8988T (cell line): ENCODE measurements at regions not wholly inside any gene's neighbourhood (a gene's known extent, or its start where the extent isn't known, plus 50 kb on each side); places are given as distances from the start of the nearest gene placed in this dataset.
"Not testable (repeated sequence)": the region's sequence is repeated elsewhere in the genome, so short reads cannot be mapped to it uniquely, and the experiment has no call there.

Experiments
- DNase-seq: peaks from one replicate; pipeline ENCODE4 v3.0.0; 2011

- no peak for DNase-seq
These were observed 505.0 kb upstream of the KLHL1 start for GRCh38 chr13:70613295-70613694.

GRCh38 chr13:70612881-70613280 lies 504.6 kb upstream of the KLHL1 start:
- DNase-seq, result no peak

DNA sequence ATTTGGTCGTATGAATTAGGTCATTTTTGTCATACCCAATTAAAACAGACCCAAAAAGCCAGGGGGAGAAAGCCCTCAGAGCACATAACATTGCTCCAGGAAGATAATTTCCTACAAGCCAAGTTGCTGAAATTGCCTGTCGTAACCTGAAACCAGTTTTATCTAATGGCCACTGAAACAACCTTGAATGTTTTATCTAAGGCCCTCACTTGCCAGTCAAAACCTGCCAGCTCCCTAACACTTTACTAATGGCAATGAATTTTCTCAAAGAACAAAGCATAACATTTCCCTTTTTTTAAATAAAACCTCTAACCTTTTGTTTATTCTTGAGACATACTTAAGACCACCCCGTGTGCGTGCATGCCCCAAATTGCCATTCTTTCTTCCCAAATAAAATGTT lies 496.2 kb upstream of the KLHL1 start:
- no peak for DNase-seq

DNA sequence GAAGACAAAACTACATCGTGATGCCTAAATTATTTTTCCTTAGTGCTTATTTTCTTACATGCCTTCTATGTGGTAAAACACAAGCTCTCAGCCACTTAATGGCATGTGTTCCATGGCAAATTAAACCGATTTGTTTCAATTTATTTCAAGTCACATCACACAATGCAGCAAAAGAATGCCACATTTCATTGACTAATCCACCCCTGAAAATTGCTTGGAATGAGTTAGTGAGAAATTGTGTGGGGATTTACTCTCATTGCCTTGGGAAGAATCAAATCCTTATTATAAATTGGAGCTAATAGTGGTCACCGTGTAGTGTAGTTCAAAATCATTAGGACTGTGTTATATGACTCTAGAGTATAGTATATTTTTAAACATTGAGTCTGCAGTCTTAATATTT lies 485.5 kb upstream of the KLHL1 start:
- DNase-seq, result no peak

DNA sequence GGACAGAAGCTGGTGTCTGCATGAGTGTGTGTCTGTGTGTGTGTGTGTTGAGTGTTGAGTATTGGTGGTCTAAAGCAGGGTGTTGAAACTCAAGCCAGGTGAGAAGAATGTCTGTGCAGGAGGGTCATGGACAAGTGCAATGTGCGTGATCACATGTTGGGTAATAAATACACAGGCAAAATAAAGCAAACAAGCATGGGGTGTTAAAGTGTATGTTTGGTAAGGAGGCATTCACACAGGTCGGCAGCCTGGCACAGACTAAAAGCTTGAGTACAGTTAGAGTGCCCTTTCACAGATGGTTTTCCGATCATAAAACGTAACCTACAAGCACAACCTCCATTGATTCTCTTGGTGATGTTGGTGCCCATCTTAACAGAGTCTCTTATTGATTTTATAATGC lies 476.9 kb upstream of the KLHL1 start:
- no peak for DNase-seq

DNA sequence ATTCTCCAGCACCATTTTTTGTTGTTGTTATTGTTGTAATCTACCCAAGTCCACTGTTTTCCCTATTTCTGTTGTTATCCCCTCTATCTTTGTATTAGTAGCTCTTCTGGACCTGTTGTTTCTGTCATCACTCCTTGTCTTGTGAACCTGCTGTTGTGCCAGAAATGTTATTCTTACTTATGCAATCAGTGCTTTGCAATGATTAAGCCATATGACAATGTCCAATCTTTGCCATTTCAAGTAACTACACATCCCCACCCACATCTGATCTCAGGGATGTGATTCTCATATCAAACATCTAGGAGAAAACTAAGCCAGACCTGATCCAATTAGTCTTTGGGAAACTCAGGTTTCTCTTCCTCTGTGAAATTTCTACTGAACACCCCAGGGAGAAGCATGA lies 472.6 kb upstream of the KLHL1 start:
- DNase-seq, result no peak

GRCh38 chr13:70579941-70580340 lies 471.7 kb upstream of the KLHL1 start:
- DNase-seq, result no peak

DNA sequence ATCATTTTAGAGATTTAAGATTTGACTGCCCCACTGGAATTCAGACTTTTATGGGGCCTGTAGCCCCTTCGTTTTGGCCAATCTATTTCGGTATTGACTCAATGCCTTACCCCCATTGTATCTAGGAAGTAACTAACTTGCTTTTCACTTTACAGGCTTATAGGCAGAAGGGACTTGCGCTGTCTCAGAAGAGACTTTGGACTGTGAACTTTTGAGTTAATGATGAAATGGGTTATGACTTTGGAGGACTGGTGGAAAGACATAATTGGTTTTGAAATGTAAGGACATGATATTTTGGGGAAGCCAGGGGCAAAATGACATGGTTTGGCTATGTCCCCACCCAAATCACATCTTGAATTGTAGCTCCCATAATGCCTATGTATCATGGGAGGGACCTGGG lies 463.0 kb upstream of the KLHL1 start:
- no peak for DNase-seq

GRCh38 chr13:70568571-70568970 lies 460.3 kb upstream of the KLHL1 start:
- DNase-seq, result no peak

DNA sequence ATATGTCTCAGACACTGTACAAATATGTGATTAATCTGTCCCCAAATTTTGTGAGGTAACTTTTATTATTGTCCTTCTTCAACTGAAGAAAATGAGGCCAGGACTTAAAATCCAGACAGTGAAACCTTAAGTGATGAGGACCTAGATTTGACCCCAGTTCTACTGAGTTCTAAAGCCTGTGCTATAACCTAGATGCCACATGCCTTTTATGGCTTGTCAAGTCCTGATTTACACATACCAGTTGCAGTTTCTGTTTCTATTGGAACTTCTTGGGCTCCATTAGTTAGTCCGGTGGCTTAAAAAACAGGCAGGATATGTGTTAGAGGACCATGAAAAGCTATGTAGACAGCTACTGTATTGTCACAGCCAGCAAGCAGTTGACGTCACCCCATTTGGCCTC lies 436.5 kb upstream of the KLHL1 start:
- no peak for DNase-seq

- no peak for DNase-seq
These were observed 433.2 kb upstream of the KLHL1 start for GRCh38 chr13:70541451-70541850.

DNA sequence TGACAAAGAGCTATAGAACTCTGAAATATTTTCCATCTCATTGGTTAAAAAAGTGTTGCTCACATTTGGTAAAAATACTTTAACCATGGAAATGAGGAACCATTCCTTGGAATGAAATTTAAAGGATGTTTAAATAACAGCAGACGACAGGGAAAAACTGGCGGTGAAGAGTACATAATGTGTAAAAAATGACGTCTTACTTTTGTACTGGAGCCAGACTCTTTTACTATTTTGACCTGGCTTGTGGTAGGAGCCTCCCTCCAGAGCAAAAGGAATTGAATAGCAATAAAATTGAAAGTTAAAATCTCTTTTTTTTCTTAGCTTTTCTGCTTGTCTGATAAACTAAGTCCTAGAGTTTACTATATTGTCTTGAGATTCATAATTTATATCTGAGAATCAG lies 426.2 kb upstream of the KLHL1 start:
- DNase-seq, result no peak

GRCh38 chr13:70529652-70530051 lies 421.4 kb upstream of the KLHL1 start:
- DNase-seq, result no peak

DNA sequence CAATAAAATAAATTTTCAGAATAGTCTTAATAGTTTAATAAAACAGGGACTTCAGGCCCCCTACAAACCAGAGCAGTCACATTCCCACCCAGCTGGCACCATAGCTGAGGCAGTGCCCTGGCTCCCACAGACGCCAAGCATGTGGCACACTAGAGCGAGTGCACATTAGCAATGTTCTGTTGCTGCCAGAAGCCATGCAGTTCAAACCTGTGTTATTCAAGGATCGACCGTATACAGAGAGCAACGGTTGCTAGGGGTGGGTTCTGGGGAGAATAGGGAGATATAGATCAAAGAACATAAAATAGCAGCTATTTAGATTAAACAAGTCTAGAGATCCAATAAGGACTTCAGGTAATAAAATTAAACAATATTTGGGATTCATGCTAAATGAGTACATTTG lies 419.3 kb upstream of the KLHL1 start:
- DNase-seq, result no peak

- no peak for DNase-seq
These were observed 415.4 kb upstream of the KLHL1 start for GRCh38 chr13:70523622-70524021.

- DNase-seq, result no peak
These were observed 412.2 kb upstream of the KLHL1 start for GRCh38 chr13:70520275-70521036.

DNA sequence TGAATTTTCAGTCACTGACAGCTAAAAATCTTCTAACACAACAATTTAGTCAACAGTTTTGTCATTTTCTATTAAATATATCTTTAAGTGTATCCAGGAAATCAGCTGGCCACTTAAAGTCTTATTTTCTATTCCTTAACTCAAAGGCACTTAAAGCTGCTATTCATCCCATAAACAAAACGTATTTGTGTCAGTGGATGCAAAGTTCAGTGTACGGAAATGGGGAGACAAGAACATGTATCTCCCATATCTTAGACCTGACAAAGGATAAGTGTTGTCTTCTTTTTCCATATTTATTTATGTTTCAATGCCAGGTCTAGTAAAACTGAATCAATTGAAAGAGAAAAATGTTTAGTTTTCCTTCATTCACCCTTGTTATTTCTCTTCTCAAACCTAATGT lies 409.8 kb upstream of the KLHL1 start:
- DNase-seq, result no peak

GRCh38 chr13:70516226-70516625 lies 408.0 kb upstream of the KLHL1 start:
- DNase-seq, result no peak

GRCh38 chr13:70511861-70512417 lies 403.7 kb upstream of the KLHL1 start:
- DNase-seq, result not testable (repeated sequence)

DNA sequence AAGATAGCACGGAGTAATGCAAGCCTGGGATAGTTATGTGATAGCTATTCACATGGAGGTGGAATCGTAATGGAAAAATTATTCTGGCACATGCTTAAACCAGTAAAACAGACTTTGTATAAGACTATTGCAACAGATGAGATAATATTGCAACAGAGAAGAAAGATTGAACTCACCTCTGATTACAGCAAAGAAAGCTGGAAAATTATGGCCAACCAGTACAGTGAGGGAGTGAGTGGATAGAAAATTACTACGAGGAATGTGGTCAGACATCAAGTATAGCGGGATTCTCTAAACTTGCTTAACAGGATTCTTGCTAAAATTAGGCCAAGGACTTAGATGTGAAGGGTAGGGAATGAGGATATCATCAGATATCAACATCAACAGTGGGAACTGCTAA lies 397.6 kb upstream of the KLHL1 start:
- no peak for DNase-seq

DNA sequence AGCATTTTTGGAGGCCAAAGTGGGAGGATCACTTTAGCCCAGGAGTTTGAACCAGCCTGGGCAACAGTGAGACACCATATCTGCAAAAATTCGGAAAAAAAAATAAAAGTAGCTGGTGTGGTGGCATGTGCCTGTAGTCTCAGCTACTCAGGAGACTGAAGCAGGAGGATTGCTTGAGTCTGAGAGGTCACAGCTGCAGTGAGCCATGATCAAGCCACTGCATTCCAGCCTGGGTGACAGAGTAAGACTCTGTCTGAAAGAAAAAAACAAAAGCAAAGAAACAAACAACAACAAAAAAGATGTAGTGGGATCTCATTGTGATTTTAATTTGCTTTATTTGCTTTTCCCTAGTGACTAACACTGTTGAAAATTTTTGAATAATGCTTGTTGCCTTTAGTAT lies 394.7 kb upstream of the KLHL1 start:
- DNase-seq, result no peak

DNA sequence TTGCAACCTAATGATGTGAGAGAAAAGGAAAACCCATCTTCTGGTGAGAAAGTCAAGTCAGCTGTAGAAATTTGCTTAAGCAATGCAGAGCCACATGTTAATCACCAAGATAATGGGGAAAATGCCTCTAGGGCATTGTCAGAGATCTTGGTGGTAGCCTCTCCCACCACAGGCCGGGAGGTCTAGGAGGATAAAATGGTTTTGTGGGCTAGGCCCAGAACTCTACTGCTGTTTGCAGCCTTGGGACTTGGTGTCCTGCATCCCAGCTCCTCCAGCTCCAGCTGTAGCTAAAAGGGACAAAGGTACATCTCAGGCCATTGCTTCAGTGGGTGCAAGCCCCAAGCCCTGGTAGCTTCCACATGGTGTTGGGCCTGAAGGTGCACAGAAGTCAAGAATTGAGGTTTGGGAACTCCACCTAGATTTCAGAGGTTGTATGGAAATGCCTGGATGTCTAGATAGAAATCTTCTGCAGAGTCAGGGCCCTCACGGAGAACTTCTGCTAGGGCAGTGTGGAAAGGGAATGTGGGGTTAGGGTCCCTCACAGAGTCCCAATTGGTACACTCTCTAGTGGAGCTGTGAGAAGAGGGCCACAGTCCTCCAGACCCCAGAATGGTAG lies 382.2 kb upstream of the KLHL1 start:
- DNase-seq, result no peak

- DNase-seq, result no peak
These were observed 376.7 kb upstream of the KLHL1 start for GRCh38 chr13:70484931-70485330.

- no peak for DNase-seq
These were observed 375.5 kb upstream of the KLHL1 start for GRCh38 chr13:70483599-70484276.
